Posterior vena cava (tissue), 2 donors: ENCODE measurements at regions not wholly inside any gene's neighbourhood (a gene's known extent, or its start where the extent isn't known, plus 50 kb on each side); places are given as distances from the start of the nearest gene placed in this dataset.

ENCODE experiments used
- DNase-seq: peaks from one replicate; pipeline ENCODE4 v3.0.0-alpha.2; 2020; ENCODE audit warnings: low spot score
- intact Hi-C, 2 donors: fragments of 100-400 bp; cut with DNase I; formaldehyde crosslinking; loops; one replicate each; pipeline versions ENCODE4 v1.14.1 to v1.14.2; 2022 to 2023
- donor health status: DM: yes; HTN: yes; CAD: no.
- donor health status: DM: yes; HTN: yes; CAD: no.

GRCh38 chrX:117325706-117326105 is 790.9 kb downstream of the KLHL13 start:
- intact Hi-C loops: no loop called here
- no peak for DNase-seq

- intact Hi-C loops: no loop called here
- DNase-seq: no peak
Measured at GRCh38 chrX:117305168-117305766, 811.3 kb downstream of the KLHL13 start.

GRCh38 chrX:117301086-117301485 is 815.5 kb downstream of the KLHL13 start:
- intact Hi-C loops: loop anchor here in 1 of 2 donors (5.0 kb wide), 1 partner anchor 634 kb away; no protein-coding TSS in a partner anchor
- no peak for DNase-seq

- DNase-seq: no peak
- intact Hi-C loops: no loop called here
Measured at GRCh38 chrX:117291760-117292159, 824.9 kb downstream of the KLHL13 start.

- intact Hi-C loops: no loop called here
- DNase-seq: no peak
Measured at GRCh38 chrX:117274965-117275364, 812.2 kb upstream of the CT83 start.
